ENCODE measurements at regions not wholly inside any gene's neighbourhood (a gene's known extent, or its start where the extent isn't known, plus 50 kb on each side); places are given as distances from the start of the nearest gene placed in this dataset.
"Not testable (repeated sequence)": the region's sequence is repeated elsewhere in the genome, so short reads cannot be mapped to it uniquely, and the experiment has no call there.

GRCh38 chr6:23826572-23826971 lies 299.4 kb upstream of the NRSN1 start:
- no peak for TF ChIP-seq ZFX (IDR thresholded peaks at IDR 0.05)
- no peak for TF ChIP-seq CTCF (conservative IDR thresholded peaks at IDR 0.05)

GRCh38 chr6:23828861-23829260 lies 297.2 kb upstream of the NRSN1 start:
- no peak for TF ChIP-seq ZFX (IDR thresholded peaks at IDR 0.05)
- TF ChIP-seq CTCF (conservative IDR thresholded peaks at IDR 0.05) = no peak
- no peak overlapping the region for H3K27ac ChIP-seq

More at GRCh38 chr6:23826572-23826971, 299.4 kb upstream of the NRSN1 start:
- no peak overlapping the region for H3K27ac ChIP-seq

GRCh38 chr6:23841116-23841515 lies 284.9 kb upstream of the NRSN1 start:
- TF ChIP-seq ZFX (IDR thresholded peaks at IDR 0.05) (no peak), CTCF (conservative IDR thresholded peaks at IDR 0.05) (no peak)
- H3K27ac ChIP-seq = no peak overlapping the region

- TF ChIP-seq ZFX (IDR thresholded peaks at IDR 0.05) (no peak), CTCF (conservative IDR thresholded peaks at IDR 0.05) (no peak)
- no peak overlapping the region for H3K27ac ChIP-seq
Measured at GRCh38 chr6:23842760-23843159, 283.3 kb upstream of the NRSN1 start.

- H3K27ac ChIP-seq = no peak overlapping the region
- no peak for TF ChIP-seq CTCF (conservative IDR thresholded peaks at IDR 0.05)
- no peak for TF ChIP-seq ZFX (IDR thresholded peaks at IDR 0.05)
Measured at GRCh38 chr6:23851522-23851921, 274.5 kb upstream of the NRSN1 start.

- not testable (repeated sequence) for H3K27ac ChIP-seq
Measured at GRCh38 chr6:23853566-23854133, 272.4 kb upstream of the NRSN1 start.

GRCh38 chr6:23854154-23854553 lies 271.9 kb upstream of the NRSN1 start:
- not testable (repeated sequence) for H3K27ac ChIP-seq

- H3K27ac ChIP-seq = no peak overlapping the region
- TF ChIP-seq ZFX (IDR thresholded peaks at IDR 0.05) = no peak
- TF ChIP-seq CTCF (conservative IDR thresholded peaks at IDR 0.05) = no peak
Measured at GRCh38 chr6:23855497-23856116, 270.4 kb upstream of the NRSN1 start.
